Neural crest cell (in vitro differentiated cells): ENCODE measurements at regions not wholly inside any gene's neighbourhood (a gene's known extent, or its start where the extent isn't known, plus 50 kb on each side); places are given as distances from the start of the nearest gene placed in this dataset.

Source experiments
- DNase-seq: peaks from one replicate; pipeline ENCODE4 v3.0.0; 2021; ENCODE audit warnings: low read depth, mixed read lengths, low spot score
- H3K27ac Mint-ChIP-seq: one replicate; pipeline ENCODE4 v1.8.0; 2021; ENCODE audit warnings: mild to moderate bottlenecking, mixed read lengths; ENCODE audit not compliant: unreplicated experiment
- H3K27me3 Mint-ChIP-seq: 2 replicates; pipeline ENCODE4 v1.8.0; 2021; ENCODE audit warnings: low read depth, mild to moderate bottlenecking, mixed read lengths
- H3K36me3 Mint-ChIP-seq: 2 replicates; pipeline ENCODE4 v1.8.0; 2021; ENCODE audit warnings: low read depth, mild to moderate bottlenecking, mixed read lengths
- H3K4me1 Mint-ChIP-seq: 2 replicates; pipeline ENCODE4 v1.8.0; 2021; ENCODE audit warnings: mixed read lengths
- H3K4me3 Mint-ChIP-seq: one replicate; pipeline ENCODE4 v1.8.0; 2021; ENCODE audit warnings: mild to moderate bottlenecking, mixed read lengths
- H3K9me3 Mint-ChIP-seq: 2 replicates; pipeline ENCODE4 v1.8.0; 2021; ENCODE audit warnings: mixed read lengths
- TF ChIP-seq, protein P1 (sequence below): fragments of 200-600 bp; sonication (generic); conservative IDR thresholded peaks from 2 replicates; pipeline ENCODE4 v1.5.0; 2021; ENCODE audit warnings: antibody characterized with exemption, mild to moderate bottlenecking

DNA sequence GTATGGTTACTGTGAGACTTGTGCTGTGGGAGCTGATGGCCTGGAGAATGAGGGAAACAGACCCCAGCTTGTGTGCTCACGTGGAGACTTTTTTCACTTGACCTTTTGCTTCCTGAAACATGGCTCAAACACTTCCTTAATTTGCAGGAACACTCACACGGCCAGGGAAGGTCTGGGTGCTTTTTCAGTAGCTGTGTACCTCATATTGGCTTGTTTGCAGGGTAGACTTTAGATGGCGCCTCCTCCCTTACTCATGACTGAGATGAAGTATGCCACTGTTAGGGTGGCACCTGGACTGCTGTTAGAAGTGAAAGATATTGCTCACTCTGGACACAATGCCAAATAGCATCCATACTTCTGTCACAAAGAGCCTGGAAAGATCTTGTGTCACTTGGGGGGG is 75.7 kb upstream of the WDR1 start:
- peaks cover 10% of the 10 kb centered on the region for H3K27me3 Mint-ChIP-seq
- H3K36me3 Mint-ChIP-seq = no peaks in the 10 kb centered on the region
- H3K4me3 Mint-ChIP-seq = no peak overlapping the region
- TF ChIP-seq, protein P1, sequence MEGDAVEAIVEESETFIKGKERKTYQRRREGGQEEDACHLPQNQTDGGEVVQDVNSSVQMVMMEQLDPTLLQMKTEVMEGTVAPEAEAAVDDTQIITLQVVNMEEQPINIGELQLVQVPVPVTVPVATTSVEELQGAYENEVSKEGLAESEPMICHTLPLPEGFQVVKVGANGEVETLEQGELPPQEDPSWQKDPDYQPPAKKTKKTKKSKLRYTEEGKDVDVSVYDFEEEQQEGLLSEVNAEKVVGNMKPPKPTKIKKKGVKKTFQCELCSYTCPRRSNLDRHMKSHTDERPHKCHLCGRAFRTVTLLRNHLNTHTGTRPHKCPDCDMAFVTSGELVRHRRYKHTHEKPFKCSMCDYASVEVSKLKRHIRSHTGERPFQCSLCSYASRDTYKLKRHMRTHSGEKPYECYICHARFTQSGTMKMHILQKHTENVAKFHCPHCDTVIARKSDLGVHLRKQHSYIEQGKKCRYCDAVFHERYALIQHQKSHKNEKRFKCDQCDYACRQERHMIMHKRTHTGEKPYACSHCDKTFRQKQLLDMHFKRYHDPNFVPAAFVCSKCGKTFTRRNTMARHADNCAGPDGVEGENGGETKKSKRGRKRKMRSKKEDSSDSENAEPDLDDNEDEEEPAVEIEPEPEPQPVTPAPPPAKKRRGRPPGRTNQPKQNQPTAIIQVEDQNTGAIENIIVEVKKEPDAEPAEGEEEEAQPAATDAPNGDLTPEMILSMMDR = no peak
- peaks cover 5% of the 10 kb centered on the region for H3K9me3 Mint-ChIP-seq
- H3K27ac Mint-ChIP-seq = no peak overlapping the region
- no peak for DNase-seq
- no peaks in the 10 kb centered on the region for H3K4me1 Mint-ChIP-seq

DNA sequence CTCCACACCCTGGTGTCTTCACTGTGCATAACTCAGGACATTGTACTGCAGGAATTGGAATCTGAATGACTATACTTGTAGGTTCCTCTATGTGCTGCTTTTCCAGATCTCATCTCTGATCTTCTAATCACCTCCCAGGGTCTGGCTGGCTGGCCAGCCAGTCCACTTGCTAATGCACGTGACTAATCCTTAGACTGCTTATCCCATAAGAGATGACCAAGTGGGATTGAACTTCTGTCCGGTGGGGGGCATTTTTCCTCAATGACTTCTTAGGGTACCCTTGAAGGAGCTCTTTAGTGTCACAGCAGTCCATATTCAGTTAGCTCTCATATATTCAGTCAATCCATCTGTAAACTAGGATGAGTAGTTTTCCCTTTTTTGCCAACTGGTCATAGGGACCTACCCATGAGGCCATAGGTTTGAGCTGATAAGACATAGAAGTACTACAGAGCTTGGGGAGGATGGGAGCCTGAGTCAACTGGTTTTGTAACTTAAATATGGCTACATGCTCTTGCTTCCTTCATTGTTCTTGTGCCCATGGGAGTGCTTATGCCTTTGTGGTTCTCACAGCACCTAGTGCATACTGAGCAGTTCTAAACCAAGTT is 71.9 kb upstream of the WDR1 start:
- H3K4me1 Mint-ChIP-seq = no peaks in the 10 kb centered on the region
- no peak overlapping the region for H3K4me3 Mint-ChIP-seq
- H3K27me3 Mint-ChIP-seq = peaks cover 27% of the 10 kb centered on the region
- no peaks in the 10 kb centered on the region for H3K9me3 Mint-ChIP-seq
- H3K36me3 Mint-ChIP-seq = no peaks in the 10 kb centered on the region
- H3K27ac Mint-ChIP-seq = no peak overlapping the region
- TF ChIP-seq, protein P1 = no peak
- DNase-seq = no peak

DNA sequence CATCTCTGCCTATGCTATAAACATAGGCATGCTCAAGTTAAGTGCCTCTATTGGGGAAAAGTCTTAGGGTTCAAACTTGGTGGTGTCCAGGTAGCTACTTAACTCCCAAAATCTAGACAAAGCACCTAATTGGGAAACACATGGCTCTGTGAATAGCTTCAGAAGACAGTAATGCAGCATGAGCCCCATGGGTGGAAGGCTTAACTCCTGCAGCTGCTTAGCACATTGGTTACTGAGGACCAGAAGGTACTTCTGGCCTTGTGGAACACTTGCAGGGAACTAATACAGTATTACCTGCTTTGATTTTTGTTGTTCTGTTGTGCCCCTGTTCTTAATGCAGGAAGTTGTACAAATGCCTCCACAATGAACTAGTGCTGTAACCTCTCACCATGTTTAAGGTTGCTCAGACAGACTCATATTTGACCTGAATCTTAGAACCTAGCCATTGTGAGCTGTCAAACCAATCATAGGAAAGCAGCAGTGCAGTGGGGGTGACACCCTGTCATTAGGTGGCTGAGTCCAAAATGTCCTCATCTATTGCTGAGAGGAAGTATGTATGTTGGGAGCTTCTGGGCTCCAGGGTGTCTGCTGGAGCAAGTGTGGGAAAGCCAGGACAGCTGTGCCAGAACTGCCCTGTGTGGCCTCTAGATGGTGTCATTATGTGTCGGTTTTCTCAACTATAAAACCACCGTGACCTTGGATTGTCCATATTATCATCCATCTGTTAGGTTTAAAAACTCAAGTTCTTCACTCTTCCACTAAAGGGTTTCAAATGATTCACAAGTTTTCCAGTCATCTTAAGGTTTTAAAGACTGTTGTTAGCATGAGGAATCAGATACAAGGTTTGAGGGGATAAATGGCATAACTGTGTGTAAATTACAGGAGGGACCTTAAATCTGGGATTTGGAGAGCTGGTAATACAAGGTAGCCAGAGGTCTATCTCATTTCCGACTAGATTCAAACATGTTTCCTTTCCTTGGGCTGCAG is 69.9 kb upstream of the WDR1 start:
- no peak for DNase-seq
- TF ChIP-seq, protein P1 = no peak
- no peaks in the 10 kb centered on the region for H3K4me1 Mint-ChIP-seq
- peaks cover 22% of the 10 kb centered on the region for H3K27me3 Mint-ChIP-seq
- H3K4me3 Mint-ChIP-seq = no peak overlapping the region
- H3K36me3 Mint-ChIP-seq = no peaks in the 10 kb centered on the region
- no peak overlapping the region for H3K27ac Mint-ChIP-seq
- no peaks in the 10 kb centered on the region for H3K9me3 Mint-ChIP-seq

DNA sequence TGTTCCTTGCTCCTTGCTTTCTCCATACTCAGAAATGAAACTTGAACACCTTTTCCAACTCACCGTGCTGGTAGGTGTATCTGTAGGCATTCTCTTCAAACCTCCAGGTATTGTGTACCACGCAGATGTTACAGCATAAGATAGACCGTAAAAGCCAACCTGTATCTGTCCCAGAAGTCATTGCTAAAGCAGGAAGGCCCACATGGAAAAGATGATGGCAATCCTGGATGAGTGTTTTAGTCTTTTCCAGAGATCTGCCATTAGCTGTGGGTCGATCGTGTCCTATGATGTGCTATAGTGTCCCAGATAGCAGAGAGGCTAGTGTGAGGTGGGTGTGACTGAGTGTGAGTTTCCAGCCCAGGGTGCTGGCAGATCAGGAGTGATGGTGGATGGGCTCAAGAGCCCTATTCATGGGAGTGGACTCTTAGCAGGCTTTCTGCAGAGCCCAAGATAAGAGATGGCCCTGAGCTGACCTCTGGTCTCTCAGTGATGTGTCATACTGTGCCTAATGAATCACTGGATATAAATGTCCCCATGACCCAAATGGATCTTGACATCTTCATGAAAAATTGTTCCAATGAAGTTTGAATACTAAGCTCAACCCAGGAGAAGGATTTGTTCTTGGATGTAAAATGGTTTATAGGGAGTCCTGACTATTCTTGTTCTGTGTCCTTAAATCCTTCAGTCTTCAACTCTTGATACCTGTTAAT is 69.1 kb upstream of the WDR1 start:
- no peak for DNase-seq
- Mint-ChIP-seq H3K4me1 (no peaks in the 10 kb centered on the region), H3K9me3 (no peaks in the 10 kb centered on the region), H3K27ac (no peak overlapping the region), H3K27me3 (peaks cover 20% of the 10 kb centered on the region), H3K4me3 (no peak overlapping the region), H3K36me3 (no peaks in the 10 kb centered on the region)
- TF ChIP-seq, protein P1 = no peak

DNA sequence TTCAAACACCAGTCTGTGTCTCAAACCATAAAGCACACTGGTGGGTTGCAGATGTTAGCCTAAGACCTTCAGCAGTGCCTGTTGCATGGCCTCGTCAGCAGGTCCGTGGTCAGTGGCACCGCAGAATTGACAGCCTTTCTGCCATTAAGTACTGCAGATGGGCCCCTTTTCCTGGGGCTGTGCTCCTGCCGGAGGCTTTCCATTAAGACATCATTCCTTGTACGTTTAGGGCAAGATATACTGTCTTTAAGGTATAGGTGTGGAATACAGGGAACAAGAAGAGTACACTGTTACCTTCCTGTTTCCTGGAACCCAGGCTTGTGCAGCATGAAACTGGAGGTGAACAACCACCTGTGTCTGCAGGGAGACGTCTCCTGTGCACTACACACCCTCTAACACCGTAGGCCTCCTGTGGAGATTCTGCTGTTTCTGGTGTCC is 67.9 kb upstream of the WDR1 start:
- Mint-ChIP-seq H3K9me3 (no peaks in the 10 kb centered on the region), H3K4me3 (no peak overlapping the region), H3K4me1 (no peaks in the 10 kb centered on the region), H3K27ac (no peak overlapping the region), H3K27me3 (peaks cover 20% of the 10 kb centered on the region), H3K36me3 (no peaks in the 10 kb centered on the region)
- TF ChIP-seq, protein P1 = no peak
- no peak for DNase-seq
